NCI-H146 treated with DMSO at 0.1 percent for 48 hours (cell line): ENCODE measurements at regions not wholly inside any gene's neighbourhood (a gene's known extent, or its start where the extent isn't known, plus 50 kb on each side); places are given as distances from the start of the nearest gene placed in this dataset.

Source experiments
- DNase-seq: peaks from one replicate; lab custom pipeline; 2025; ENCODE audit not compliant: unreplicated experiment; lab: John Stamatoyannopoulos, UW

DNA sequence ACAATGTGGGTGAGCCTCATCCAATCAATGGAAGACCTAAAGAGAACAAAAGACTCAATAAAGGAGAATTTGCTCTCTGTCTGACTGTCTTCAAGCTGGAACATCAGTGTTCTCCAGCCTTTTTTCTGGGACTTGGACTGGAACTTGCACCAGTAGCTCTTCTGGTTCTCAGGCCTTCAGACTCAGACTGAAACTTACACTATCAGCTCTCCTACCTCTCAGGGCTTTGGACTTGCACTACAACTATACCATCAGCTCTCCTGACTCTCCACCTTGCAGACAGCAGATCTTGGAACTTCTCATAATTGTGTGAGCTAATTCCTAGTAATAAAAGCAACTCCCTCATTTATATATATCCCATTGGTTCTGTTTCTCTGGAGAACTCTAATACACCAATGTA lies 185.9 kb downstream of the SMIM20 start:
- no peak for DNase-seq

DNA sequence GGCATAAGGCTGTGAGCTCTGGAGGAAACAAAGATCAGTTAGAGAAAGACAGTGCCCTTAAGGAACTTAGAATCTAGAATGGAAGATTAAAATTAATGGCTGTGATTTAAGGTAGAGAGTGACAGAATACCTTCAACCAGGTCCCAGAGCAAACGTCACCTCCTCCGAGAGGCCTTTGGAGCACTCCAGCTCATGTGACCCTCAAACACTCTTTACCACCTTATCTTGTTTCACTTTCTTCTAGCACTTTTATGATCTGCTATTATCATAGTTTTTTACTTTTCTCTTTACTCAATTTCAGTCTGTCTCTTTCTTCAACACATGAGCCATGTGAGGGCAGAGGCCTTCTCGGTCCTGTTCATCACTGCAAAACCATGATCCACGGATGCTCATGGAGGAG lies 187.0 kb downstream of the SMIM20 start:
- DNase-seq = no peak

DNA sequence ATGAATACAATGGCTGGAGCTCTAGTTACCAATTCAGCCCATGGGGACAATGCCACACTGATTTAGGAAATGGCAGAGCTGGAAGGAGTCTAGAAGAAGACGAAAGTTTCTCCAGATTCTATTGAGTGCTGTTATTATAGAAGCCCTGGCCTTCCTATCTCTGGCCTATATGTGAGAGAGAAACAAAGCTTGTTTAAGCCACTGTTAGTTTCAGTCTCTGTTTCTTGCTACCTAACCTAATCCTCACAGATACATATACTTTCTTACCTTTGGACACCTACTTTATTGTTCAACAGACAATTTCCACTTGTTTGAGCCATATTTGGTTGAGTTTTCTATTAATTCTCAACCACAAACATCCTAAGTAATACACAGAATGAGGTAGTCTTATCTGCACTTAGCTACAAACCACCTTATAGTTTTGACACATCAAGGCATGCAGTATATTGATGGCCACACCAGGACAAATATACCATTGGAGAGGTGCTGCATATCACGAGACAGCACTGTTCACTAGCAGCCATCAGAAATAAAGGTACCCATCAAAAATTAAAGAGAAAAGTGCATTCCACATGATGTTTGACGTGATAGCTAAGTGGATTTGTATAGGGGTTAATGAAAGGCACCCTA lies 190.2 kb downstream of the SMIM20 start:
- DNase-seq = no peak

DNA sequence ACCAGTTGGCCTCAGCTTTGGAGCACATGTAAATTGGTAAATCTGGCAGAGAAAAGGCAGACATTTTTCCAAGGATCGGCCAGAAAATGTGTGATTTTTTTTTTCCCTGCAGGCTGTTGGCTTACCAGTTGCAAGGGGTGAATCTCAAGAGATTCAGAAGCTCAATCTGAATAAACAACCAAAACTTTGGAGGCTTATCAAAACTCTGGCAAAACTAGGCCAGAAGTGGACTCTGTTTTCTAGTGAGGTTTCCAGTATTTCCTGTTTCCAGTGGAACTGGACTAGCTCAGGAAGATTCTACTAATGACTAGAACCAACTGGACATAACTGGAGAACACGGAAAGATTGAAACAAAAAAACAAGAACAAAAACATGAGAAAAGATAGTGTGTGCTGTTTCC lies 191.3 kb downstream of the SMIM20 start:
- DNase-seq = no peak

DNA sequence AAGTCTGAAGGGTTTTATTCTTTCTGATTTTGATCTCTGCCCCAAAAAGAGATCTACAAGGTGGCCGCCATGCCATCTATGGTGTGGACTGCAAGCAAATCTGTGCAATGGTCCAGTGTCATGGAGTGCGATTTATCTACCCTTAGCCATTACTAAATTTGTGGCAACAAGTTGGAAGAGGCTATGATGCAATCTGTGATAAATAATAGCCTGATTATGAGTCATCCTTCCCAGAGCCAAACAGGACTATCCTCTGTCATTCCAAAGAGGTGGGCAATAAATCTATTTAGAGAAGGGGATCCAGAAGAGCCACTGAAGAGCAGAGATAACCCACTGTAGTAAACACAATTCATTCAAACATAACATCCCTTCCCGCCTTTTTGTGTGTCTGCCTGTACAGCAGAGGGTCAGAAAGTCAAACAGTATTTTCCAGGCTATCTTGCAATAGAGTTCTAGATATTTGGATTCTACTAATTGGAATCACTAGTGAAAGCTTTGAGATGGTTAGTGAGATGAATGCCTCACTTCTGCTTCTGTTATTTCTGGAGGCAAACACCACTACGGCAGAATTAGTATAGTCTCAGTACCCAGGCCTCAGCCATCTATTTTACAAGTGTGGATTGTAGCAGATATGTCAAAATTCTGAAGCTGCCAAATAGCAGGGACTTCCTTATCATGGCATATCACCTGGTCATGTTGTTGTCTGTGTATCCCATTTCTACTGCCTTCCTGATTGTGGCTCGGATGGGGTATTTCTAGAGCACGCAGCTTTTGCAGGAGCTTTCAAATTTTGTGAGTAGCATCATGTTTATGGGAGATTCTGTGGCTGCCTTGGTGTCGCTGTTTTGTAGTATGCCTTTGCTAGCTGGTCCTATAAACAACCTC lies 192.0 kb downstream of the SMIM20 start:
- no peak for DNase-seq

DNA sequence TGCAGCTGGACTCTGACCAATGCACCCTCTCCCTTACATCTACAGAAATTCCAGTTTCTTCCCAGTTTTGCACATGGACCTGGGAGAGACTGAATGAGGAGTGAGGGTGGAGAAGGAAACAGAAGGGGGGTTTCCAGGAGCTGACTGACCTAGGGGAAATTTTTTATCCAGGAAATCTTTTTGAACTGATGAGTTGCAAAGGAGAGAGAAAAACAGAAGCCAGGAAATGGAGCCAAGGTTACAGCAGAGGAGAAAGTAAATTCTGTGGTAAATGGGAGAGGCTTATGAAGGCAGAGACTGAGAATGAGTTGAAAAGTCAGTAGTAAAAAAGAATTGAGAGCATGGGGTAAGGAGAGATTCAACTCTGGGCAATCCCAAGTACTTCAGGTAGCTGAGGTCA lies 192.8 kb downstream of the SMIM20 start:
- DNase-seq = no peak

DNA sequence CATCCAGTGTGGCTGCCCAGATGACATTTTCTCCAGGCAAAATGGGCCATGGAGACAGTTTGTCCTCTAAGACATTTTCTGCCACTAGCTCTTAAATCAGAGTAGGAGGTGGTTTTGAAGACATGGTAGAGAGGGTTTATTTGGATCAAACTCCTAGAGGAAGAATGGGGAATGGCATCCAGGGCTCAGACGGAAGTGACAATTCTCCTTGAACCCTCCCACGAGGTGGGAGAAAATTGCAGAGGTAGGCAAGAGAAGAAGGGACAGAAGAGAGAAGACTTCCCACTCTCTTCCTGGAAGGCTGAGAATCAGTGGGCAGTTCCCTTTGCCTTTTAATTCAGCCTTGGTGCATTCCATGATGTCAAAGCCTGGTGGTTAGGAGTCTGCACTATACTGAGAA lies 194.0 kb downstream of the SMIM20 start:
- DNase-seq = no peak

DNA sequence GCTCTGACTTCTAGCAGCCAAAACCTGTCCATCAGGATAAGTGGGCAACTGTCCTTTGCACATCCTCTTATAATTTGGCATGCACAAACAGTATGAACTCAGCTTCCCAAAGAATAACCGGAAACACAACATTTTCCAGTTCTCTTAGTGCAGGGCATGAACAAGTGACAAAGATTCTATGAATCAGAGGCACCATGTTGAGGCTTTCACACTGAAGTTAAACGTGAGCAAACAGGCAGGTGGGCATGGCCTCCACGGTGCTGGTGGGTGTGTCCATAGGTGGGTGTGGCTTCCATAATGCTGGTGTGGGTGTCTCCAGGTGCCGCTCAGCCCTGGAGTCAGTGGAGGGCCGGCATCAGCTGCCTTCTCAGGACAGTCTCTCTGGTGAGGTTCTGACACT lies 196.5 kb downstream of the SMIM20 start:
- peak; percentile 48 for DNase-seq

DNA sequence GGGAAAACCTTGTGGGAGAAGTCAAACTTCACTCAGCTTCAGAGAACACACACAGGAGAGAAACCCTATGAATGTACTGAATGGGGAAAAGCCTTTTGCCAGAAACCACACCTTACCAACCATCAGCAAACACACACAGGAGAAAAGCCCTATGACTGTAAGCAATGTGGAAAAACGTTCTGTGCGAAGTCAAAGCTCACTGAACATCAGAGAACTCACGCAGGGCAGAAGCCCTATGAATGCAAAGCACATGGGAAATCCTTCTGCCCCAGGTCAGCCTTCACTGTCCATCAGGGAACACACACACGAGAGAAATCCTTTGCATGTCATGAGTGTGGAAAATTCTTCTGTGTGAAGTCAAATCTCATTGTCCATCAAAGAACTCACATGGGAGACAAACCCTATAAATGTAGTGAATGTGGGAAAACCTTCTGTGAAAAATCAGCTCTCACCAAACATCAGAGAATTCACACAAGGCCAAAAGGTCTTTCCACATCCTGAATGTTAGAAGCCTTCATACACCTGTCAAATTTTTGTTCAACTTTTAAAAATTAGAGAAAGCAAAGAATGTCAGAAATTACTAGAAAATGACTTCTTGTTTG lies 199.4 kb downstream of the SMIM20 start:
- DNase-seq = no peak

DNA sequence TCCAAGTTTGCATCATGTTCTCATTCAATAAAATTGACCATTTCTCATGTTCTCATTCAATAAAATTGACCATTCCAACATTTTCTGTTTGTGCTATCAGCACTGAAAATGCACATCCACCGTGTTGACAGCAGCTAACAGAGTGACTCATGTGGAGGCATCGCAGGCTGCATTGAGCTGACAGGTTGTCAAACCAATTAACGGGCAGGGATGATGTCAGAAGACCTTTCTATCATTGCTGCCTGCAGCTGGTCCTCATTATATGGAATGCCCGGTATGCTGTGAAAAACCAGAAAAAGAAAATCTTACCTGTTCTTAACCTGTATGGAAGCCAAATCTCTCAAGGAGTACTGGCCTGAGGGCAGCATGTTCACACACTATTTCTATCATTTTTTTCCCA lies 202.0 kb downstream of the SMIM20 start:
- no peak for DNase-seq

DNA sequence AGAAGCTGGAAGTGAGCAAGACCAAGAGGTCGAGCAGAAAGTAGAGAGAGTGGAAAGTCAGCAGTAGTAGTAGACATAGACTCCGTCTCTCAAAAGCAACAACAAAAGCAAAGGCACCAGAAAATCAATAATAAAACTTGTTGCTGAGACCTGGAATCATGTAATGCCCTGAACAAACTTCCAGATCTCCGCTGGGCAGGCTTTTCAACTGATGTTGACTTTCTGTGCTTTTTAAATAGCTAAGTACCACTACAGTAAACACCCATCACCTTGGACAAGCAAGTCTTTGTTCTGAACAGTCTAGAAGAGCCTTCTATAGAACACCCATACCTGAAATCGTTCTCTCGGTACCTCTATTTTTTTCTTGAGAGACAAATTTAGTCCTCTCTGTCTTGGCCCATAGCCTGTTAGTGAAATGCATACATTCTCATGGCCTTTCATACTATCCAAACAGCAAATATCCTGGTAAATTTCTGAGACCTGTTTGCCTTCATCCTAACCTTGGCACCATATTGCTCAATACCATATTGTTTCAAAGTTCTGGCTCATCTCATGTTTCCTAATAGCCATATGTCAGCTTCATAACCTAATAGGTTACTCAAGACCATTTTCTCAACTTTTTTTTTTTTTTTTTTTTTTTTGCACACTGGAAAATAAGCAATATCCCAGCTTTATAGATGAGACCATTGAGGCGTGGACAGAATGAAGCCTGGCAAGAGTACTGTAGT lies 200.6 kb upstream of the RBPJ start:
- DNase-seq = no peak

DNA sequence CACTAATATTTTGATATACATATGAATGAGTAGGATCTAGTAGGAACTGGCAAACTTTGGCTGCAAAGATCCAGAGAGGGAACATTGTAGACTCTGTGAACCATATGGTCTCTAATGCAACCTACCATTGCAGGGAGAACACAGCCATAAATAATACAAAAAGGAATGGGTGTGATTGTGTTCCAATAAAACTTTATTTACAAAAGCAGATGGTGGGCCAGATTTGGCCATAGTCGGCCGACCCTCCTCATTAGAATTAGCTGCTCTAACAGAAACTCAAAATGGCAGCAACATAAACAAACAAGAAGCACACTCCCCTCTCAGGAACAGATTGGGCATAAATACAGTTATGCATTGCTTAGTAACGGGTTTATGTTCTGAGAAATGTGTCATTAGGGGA lies 198.1 kb upstream of the RBPJ start:
- no peak for DNase-seq

DNA sequence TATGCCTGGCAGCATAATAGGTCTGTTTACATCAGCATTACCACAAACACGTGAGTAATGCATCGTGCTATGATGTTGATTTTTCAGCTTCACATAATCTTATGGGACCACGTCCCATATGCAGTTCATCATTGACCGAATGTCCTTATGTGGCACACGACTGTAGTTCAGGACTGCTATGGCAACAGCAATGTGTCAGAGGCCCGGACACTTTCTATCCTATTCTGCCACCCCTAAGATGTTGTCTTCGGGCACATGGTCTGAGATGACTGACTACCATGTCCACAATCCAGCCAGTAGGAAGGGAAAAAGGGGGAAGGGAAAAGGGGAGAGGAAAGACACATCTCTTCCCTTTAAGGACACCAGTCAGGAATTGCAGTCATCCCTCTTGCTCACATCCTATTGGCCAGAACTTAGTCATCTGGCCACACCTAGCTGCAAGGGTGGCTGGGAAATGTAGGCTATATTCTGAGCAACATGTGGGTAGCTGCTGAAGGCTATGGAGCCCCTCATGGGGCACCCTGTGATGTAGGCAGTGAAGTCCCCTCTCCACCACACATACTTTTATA lies 196.0 kb upstream of the RBPJ start:
- DNase-seq = no peak

DNA sequence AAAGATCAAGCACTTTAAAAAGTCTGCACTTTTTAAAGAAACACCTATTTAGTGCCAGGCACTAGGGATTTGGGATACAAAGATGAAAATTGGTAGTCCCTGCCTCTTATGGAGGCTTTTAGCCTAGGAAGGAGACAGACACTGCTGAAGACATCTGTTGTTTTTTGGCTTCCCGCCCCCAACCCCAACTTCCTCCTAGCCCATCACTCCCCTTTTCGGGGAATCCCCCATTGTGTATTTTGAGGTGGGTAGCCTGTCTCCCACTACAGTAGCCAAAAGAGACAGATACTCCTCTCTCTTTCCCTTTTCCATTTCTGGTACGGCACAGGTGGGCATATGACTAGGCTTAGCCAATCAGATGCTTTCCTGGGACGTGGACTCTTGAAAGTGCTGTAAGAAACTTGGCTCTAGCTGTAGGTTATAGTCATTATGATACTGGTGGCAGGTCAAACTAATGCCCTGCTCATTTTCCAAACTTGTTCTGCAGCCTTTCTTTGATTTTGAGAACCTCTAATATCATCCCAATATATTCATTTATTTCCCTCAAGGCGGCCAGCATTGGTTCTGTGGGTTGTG lies 194.6 kb upstream of the RBPJ start:
- no peak for DNase-seq

DNA sequence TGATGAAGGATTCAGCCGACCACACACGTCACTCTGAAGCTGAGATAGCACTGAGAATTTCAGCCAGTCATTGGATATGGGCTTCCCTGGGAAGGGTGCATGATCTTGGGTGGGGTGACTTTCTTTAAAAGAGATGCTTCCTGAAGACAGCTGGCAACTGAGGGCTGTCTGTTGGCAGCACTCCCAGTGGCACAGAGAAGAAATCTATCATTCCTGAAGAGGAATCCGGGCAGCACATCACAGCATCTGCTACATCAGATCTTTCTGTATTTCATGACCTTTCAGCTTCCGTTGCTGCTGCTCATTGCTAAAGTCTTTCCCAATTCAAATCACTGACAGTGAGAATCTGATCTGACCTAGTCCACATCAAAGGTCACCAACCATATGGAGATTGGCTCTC lies 193.8 kb upstream of the RBPJ start:
- DNase-seq = no peak

DNA sequence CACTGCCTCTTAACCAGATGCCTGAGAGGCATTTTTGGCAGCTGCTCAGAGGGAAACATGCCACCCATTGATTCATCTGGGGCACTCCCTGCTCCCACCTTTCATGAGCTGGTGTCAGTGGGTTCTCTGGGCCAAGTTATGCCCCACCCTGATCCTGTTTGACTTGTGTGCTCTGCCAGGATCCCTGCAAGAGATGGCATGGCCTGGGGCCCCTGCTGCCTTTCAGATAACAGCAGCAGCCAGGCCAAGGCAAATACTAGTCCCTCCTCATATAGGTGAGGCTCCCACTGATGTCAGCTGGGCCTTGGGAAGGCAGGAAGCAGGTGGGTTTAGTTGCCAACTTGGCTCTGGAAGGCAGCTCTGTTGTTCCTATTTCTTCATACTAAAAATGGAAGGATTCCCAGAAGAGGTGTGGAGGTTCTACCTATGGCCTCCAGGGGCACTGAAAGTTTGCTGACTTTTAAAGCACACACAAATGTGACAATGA lies 192.9 kb upstream of the RBPJ start:
- DNase-seq = no peak

DNA sequence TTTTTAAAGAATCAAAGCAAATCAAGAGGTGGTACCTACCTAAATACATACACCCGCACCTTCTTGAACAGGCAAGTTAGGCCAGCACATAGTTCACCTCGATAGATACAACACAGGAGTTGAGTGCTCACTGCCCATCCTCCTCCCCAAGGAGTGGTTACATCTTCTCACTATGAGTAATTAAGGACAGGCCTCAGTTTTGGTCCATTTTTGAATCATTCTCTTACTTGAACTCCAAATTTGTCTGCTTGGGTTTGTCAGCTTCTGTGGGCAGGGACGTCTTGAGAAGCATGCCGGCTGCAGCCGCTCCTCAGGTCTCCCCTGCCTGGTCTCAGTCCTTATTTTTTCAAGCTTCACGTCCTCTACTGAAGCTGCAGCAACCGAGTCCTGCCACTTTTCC lies 190.6 kb upstream of the RBPJ start:
- DNase-seq = no peak

DNA sequence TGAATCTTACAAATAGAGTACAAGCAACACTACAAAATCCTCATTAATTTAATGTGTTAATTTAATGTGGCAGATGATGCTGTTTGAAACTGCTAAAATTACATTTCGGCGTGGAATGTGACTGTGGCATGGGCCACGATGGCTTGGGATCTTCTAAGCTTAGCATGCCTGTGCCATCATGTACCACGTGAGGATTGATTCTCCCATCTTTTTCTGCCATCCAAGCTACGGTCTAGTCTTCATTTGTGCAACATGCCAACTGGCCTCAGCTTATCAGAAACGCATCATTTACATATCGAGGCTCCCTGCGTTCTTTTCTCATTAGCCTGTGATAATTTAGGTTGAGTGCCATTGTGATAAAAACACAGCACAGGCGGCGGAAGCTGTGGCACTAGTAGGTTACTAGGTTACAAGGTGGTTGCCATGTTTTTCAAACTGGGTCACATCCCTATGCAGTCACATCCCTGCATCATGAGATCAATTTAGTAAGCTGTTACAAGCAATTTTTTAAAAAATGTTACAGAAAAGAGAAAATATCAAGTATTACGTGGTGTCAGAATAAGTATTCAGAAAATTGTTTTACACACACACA lies 189.9 kb upstream of the RBPJ start:
- no peak for DNase-seq

DNA sequence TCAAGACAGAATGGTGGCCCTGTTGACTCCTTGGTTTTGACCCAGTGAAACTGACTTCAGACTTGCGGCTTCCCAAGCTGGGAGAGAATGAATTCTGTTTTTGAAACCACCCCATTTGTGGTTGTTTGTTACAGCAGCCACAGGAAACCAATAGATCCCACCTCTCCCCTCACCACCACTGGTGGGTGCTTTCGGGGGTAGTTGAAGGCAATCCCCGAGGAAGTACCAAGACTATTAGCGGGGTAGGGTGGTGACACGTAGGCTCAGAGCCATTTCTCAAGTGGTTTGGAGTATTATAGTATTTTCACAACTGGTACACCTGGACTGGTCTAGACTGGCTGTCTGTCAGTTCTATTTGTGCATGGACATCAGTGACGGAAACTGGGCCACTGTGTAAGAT lies 189.1 kb upstream of the RBPJ start:
- no peak for DNase-seq

DNA sequence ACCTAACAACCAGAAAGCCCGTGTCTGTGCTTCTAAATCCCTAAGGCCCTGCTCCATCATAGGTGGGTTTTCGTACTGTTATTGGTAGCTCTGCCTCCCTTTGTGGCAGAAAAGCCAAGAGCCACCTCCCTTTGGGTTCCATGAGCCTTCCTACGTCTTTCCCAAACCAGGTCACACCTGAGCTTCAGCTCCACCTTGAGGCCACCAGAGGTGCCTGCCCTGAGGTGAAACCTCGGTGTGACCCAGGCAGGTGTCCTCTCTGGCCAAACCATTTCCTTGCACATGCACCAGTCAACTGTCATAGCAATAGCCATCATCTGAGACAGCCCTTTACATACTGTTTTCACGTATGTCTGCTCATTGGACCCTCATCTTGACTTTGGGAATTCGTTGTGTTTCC lies 188.0 kb upstream of the RBPJ start:
- DNase-seq = no peak
